Panc1 (cell line): ENCODE measurements at regions not wholly inside any gene's neighbourhood (a gene's known extent, or its start where the extent isn't known, plus 50 kb on each side); places are given as distances from the start of the nearest gene placed in this dataset.

Experiments
- ATAC-seq: fragments of 200-7000 bp; cut with Tn5 transposase; 2 replicates; pipeline ENCODE4 v1.9.1; 2020; ENCODE audit warnings: mild to moderate bottlenecking, moderate library complexity
- BruUV-seq: library from RNA; stranded (reverse); fragments of 400-500 nt; replicated peaks from 2 replicates; lab custom pipeline; 2021; lab: Mats Ljungman, UMichigan
- CTCF ChIA-PET: fragments of 300-600 bp; sonication (Branson Sonifier 250); formaldehyde crosslinking; loops from one replicate; lab custom pipeline; 2022; ENCODE audit warnings: antibody characterized with exemption; lab: Charles Lee
- POLR2A ChIA-PET: fragments of 300-600 bp; sonication (Branson Sonifier 250); formaldehyde crosslinking; loops from one replicate; lab custom pipeline; 2022; ENCODE audit warnings: antibody characterized with exemption; lab: Charles Lee
- DNase-seq: peaks from one replicate; pipeline ENCODE4 v3.0.0-alpha.2; 2010; ENCODE audit warnings: low read depth, low spot score
- H3K27ac ChIP-seq: 2 replicates; pipeline ENCODE4 v1.5.1; 2011; ENCODE audit warnings: mild to moderate bottlenecking, low read length, inconsistent platforms
- H3K27me3 ChIP-seq: fragments of 200-500 bp; sonication (Bioruptor generic); 2 replicates; pipeline ENCODE4 v1.6.0; 2014; ENCODE audit warnings: low read length, inconsistent platforms; ENCODE audit not compliant: control insufficient read depth, insufficient read depth
- H3K36me3 ChIP-seq: fragments of 200-500 bp; sonication (Bioruptor generic); 2 replicates; pipeline ENCODE4 v1.5.1; 2014; ENCODE audit warnings: inconsistent platforms, mild to moderate bottlenecking, low read length, moderate library complexity; ENCODE audit not compliant: control insufficient read depth, insufficient read depth
- H3K4me1 ChIP-seq: 2 replicates; pipeline ENCODE4 v1.5.1; 2011; ENCODE audit warnings: inconsistent platforms, mild to moderate bottlenecking, low read length, moderate library complexity; ENCODE audit not compliant: control insufficient read depth, insufficient read depth
- H3K4me3 ChIP-seq, 2 experiments: 2 replicates each; pipeline ENCODE4 v1.5.1; 2011 to 2012; ENCODE audit warnings: low read depth in 2 of 2, low read length in 2 of 2, mild to moderate bottlenecking in 2 of 2, inconsistent platforms in 1 of 2, moderate library complexity in 1 of 2
- H3K9me3 ChIP-seq: fragments of 200-500 bp; sonication (Bioruptor generic); 2 replicates; pipeline ENCODE4 v1.5.1; 2014; ENCODE audit warnings: low read depth, mild to moderate bottlenecking, inconsistent platforms, low read length, moderate library complexity; ENCODE audit not compliant: control insufficient read depth, insufficient read depth
- POLR2AphosphoS5 ChIP-seq: IDR thresholded peaks from 2 replicates; pipeline ENCODE4 v1.6.1; 2012; ENCODE audit warnings: mild to moderate bottlenecking, low read depth, low read length, moderate library complexity
- SIN3A ChIP-seq: IDR thresholded peaks from 2 replicates; pipeline ENCODE4 v1.6.1; 2012; ENCODE audit warnings: low read depth, mild to moderate bottlenecking, low read length, moderate library complexity, borderline replicate concordance; ENCODE audit not compliant: insufficient read depth
- TCF7L2 ChIP-seq: IDR thresholded peaks from 2 replicates; pipeline ENCODE4 v1.6.1; 2011; ENCODE audit warnings: mild to moderate bottlenecking, low read depth, low read length, inconsistent platforms
- in situ Hi-C: cut with HindIII; loops from 2 replicates; pipeline ENCODE4 v1.10.0; 2016; ENCODE audit warnings: low sequenced_read_pairs, low pct_unique_long_range_greater_than_20kb
- intact Hi-C: fragments of 100-400 bp; cut with micrococcal nuclease; formaldehyde crosslinking; loops from one replicate; pipeline ENCODE4 v1.10.0; 2022; ENCODE audit not compliant: unreplicated experiment
- TF ChIP-seq, protein P1 (sequence below), 2 experiments: IDR thresholded peaks; 2 replicates each; pipeline ENCODE4 v1.6.1; 2011 to 2012; ENCODE audit warnings: low read depth in 2 of 2, control low read depth in 1 of 2, low read length in 1 of 2, mild to moderate bottlenecking in 1 of 2, moderate library complexity in 1 of 2; ENCODE audit not compliant: insufficient read depth in 1 of 2
- TF ChIP-seq, protein P2 (sequence below): fragments of 450-650 bp; IDR thresholded peaks from 2 replicates; pipeline ENCODE4 v1.5.1; 2017; ENCODE audit warnings: mild to moderate bottlenecking

DNA sequence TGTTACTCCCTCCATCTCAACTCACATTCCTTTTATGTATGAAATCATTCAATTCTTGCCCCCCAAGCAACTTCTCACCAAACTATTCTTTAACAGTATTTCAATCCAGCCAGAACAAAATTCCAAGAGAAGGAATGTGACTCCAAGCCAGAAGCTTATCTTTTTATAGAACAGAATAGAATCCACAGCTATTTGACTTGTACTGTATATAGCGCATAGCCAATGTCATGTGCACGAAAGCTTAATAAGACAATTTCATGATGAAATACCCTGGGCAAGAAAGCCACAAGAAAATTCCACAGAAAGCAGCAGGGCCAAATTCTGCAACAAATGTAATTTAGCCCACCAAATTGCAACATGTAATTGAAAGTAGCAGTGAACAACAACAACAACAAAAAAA is 127.6 kb upstream of the UBE2E2 start:
- H3K4me1 ChIP-seq: no peaks in the 10 kb centered on the region
- ChIA-PET POLR2A (no interaction called here), CTCF (no interaction called here)
- no peaks in the 10 kb centered on the region for H3K36me3 ChIP-seq
- no peak for ATAC-seq
- in situ Hi-C loops (no loop called here), intact Hi-C loops (no loop called here)
- H3K27me3 ChIP-seq: no peaks in the 10 kb centered on the region
- H3K9me3 ChIP-seq: no peaks in the 10 kb centered on the region
- no peak for TF ChIP-seq TCF7L2
- TF ChIP-seq, protein P1, sequence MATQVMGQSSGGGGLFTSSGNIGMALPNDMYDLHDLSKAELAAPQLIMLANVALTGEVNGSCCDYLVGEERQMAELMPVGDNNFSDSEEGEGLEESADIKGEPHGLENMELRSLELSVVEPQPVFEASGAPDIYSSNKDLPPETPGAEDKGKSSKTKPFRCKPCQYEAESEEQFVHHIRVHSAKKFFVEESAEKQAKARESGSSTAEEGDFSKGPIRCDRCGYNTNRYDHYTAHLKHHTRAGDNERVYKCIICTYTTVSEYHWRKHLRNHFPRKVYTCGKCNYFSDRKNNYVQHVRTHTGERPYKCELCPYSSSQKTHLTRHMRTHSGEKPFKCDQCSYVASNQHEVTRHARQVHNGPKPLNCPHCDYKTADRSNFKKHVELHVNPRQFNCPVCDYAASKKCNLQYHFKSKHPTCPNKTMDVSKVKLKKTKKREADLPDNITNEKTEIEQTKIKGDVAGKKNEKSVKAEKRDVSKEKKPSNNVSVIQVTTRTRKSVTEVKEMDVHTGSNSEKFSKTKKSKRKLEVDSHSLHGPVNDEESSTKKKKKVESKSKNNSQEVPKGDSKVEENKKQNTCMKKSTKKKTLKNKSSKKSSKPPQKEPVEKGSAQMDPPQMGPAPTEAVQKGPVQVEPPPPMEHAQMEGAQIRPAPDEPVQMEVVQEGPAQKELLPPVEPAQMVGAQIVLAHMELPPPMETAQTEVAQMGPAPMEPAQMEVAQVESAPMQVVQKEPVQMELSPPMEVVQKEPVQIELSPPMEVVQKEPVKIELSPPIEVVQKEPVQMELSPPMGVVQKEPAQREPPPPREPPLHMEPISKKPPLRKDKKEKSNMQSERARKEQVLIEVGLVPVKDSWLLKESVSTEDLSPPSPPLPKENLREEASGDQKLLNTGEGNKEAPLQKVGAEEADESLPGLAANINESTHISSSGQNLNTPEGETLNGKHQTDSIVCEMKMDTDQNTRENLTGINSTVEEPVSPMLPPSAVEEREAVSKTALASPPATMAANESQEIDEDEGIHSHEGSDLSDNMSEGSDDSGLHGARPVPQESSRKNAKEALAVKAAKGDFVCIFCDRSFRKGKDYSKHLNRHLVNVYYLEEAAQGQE (IDR thresholded peaks at IDR 0.05; ENCODE audit: insufficient read depth in 1 of 2, low read depth in 2 of 2, low read length in 1 of 2): no peak
- no peak for TF ChIP-seq POLR2AphosphoS5
- TF ChIP-seq, protein P2, sequence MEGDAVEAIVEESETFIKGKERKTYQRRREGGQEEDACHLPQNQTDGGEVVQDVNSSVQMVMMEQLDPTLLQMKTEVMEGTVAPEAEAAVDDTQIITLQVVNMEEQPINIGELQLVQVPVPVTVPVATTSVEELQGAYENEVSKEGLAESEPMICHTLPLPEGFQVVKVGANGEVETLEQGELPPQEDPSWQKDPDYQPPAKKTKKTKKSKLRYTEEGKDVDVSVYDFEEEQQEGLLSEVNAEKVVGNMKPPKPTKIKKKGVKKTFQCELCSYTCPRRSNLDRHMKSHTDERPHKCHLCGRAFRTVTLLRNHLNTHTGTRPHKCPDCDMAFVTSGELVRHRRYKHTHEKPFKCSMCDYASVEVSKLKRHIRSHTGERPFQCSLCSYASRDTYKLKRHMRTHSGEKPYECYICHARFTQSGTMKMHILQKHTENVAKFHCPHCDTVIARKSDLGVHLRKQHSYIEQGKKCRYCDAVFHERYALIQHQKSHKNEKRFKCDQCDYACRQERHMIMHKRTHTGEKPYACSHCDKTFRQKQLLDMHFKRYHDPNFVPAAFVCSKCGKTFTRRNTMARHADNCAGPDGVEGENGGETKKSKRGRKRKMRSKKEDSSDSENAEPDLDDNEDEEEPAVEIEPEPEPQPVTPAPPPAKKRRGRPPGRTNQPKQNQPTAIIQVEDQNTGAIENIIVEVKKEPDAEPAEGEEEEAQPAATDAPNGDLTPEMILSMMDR: no peak
- no peak for TF ChIP-seq SIN3A
- H3K4me3 ChIP-seq: no peak overlapping the region
- no TSS peak for BruUV-seq
- no peak overlapping the region for H3K27ac ChIP-seq
- DNase-seq: no peak

DNA sequence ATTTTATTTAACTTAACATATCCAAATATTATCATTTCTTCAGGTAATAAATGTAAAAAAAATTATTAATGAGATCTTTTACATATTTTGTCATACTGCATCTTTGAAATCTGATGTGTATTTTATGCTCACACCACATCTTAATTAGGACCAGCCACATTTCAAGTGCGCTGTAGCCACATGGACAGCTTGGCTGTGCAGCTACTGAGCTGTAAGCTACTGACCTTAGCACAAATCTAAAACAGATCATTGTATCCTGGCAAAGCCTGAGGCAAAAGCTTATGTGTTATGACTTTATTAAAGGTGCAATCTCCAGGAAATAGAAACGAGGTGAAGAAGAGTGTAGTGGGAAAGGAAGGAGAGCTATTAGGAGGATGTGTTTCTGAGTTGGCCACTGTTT is 126.7 kb upstream of the UBE2E2 start:
- Histone ChIP-seq H3K27me3 (no peaks in the 10 kb centered on the region), H3K9me3 (no peaks in the 10 kb centered on the region), H3K36me3 (no peaks in the 10 kb centered on the region), H3K4me1 (no peaks in the 10 kb centered on the region), H3K4me3 (no peak overlapping the region), H3K27ac (no peak overlapping the region)
- DNase-seq (no peak), ATAC-seq (no peak)
- ChIA-PET POLR2A (no interaction called here), CTCF (no interaction called here)
- TF ChIP-seq SIN3A: no peak
- TF ChIP-seq, protein P1 (IDR thresholded peaks at IDR 0.05; ENCODE audit: insufficient read depth in 1 of 2, low read depth in 2 of 2, low read length in 1 of 2): no peak
- TF ChIP-seq, protein P2: no peak
- no peak for TF ChIP-seq TCF7L2
- intact Hi-C loops: no loop called here
- in situ Hi-C loops: no loop called here
- no TSS peak for BruUV-seq
